Upper lobe of left lung (tissue), 6 donors: ENCODE measurements at regions not wholly inside any gene's neighbourhood (a gene's known extent, or its start where the extent isn't known, plus 50 kb on each side); places are given as distances from the start of the nearest gene placed in this dataset.
"Not testable (repeated sequence)": the region's sequence is repeated elsewhere in the genome, so short reads cannot be mapped to it uniquely, and the experiment has no call there.

Source experiments
- ATAC-seq, 2 donors: fragments of 200-7000 bp; cut with Tn5 transposase; one replicate each; pipeline ENCODE4 v1.9.1; 2022; ENCODE audit warnings: mild to moderate bottlenecking in 2 of 2, moderate library complexity in 2 of 2; ENCODE audit not compliant: low FRiP score in 2 of 2
- DNase-seq, 2 donors: peaks; one replicate each; pipeline ENCODE4 v3.0.0-alpha.2; 2019 to 2020
- H3K27ac ChIP-seq, 4 donors: fragments of 200-600 bp; sonication (generic); one replicate each; pipeline ENCODE4 v1.5.1; 2016 to 2019
- H3K27me3 ChIP-seq, 4 donors: fragments of 200-600 bp; sonication (generic); one replicate each; pipeline ENCODE4 v1.5.1; 2017 to 2019
- H3K36me3 ChIP-seq, 4 donors: fragments of 200-600 bp; sonication (generic); one replicate each; pipeline ENCODE4 v1.5.1; 2016 to 2019
- H3K4me1 ChIP-seq, 4 donors: fragments of 200-600 bp; sonication (generic); one replicate each; pipeline ENCODE4 v1.5.1; 2018 to 2019
- H3K4me3 ChIP-seq, 4 donors: fragments of 200-600 bp; sonication (generic); one replicate each; pipeline ENCODE4 v1.5.1; 2017 to 2019; ENCODE audit warnings: mild to moderate bottlenecking in 2 of 4, moderate library complexity in 1 of 4
- H3K9me3 ChIP-seq, 4 donors: fragments of 200-600 bp; sonication (generic); one replicate each; pipeline ENCODE4 v1.5.1; 2018 to 2019
- EP300 ChIP-seq, 4 donors: sonication (generic); formaldehyde crosslinking; IDR thresholded peaks; one replicate each; pipeline ENCODE4 v1.5.1; 2017; ENCODE audit warnings: antibody characterized with exemption in 4 of 4, control low read depth in 2 of 4
- POLR2A ChIP-seq, 4 donors: fragments of 450-650 bp; IDR thresholded peaks; one replicate each; pipeline ENCODE4 v1.5.1; 2016 to 2017; ENCODE audit warnings: antibody characterized with exemption in 4 of 4, mild to moderate bottlenecking in 2 of 4
- POLR2AphosphoS5 ChIP-seq, 2 donors: sonication (generic); formaldehyde crosslinking; IDR thresholded peaks; one replicate each; pipeline ENCODE4 v1.5.1; 2017; ENCODE audit warnings: antibody characterized with exemption in 2 of 2
- WGBS, 2 donors: methylation state at CpG; one replicate each; pipeline ENCODE4 v1.1.5; 2017 to 2018; 5-methylcytosine and 5-hydroxymethylcytosine counted together
- TF ChIP-seq, protein P1 (sequence below), 6 experiments: fragments of 450-650 bp in 4 of 6; fragments of 200-600 bp in 2 of 6; sonication (generic) in 2 of 6; IDR thresholded peaks; one replicate each; pipeline ENCODE4 v1.5.1; 2016 to 2019; ENCODE audit warnings: antibody characterized with exemption in 6 of 6
- donor health status: DM: no; HTN: no; CAD: no; lungs with moderate emphysema.
- donor health status: DM: no; HTN: yes; CAD: no; lungs with severe emphysema.

GRCh38 chr11:98531576-98531975 is 489.2 kb upstream of the CNTN5 start:
- no peaks in the 10 kb centered on the region for H3K4me1 ChIP-seq
- whole genome bisulfite sequencing, 2 donors, result 71 to 73% methylated on average over 1 of the region's 1 CpG
- no peak for DNase-seq
- no peak overlapping the region for H3K4me3 ChIP-seq
- TF ChIP-seq POLR2A (IDR thresholded peaks at IDR 0.05), result no peak
- TF ChIP-seq, protein P1, sequence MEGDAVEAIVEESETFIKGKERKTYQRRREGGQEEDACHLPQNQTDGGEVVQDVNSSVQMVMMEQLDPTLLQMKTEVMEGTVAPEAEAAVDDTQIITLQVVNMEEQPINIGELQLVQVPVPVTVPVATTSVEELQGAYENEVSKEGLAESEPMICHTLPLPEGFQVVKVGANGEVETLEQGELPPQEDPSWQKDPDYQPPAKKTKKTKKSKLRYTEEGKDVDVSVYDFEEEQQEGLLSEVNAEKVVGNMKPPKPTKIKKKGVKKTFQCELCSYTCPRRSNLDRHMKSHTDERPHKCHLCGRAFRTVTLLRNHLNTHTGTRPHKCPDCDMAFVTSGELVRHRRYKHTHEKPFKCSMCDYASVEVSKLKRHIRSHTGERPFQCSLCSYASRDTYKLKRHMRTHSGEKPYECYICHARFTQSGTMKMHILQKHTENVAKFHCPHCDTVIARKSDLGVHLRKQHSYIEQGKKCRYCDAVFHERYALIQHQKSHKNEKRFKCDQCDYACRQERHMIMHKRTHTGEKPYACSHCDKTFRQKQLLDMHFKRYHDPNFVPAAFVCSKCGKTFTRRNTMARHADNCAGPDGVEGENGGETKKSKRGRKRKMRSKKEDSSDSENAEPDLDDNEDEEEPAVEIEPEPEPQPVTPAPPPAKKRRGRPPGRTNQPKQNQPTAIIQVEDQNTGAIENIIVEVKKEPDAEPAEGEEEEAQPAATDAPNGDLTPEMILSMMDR (IDR thresholded peaks at IDR 0.05), result no peak
- TF ChIP-seq POLR2AphosphoS5 (IDR thresholded peaks at IDR 0.05), result no peak
- TF ChIP-seq EP300 (IDR thresholded peaks at IDR 0.05), result no peak
- no peaks in the 10 kb centered on the region for H3K36me3 ChIP-seq
- H3K27ac ChIP-seq, result no peak overlapping the region
- no peak for ATAC-seq
- no peaks in the 10 kb centered on the region for H3K9me3 ChIP-seq
- no peaks in the 10 kb centered on the region for H3K27me3 ChIP-seq

DNA sequence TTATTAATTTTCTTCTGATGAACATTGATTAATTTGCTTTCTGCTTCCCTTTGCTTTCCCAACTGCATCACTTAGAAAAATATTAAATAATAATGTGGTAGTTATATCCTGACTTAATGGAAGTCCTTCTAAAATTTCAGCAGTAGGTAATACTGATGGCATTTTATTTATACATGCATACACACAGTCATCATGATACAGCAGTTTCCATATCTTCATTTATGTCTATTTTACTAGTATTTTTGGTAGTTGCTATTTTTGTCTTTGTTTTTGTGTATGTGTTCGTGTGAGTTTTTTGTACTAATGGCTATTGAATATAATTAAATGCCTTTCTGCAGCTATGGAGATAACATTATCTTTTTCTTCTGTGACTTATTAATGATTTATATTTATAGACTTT is 484.7 kb upstream of the CNTN5 start:
- ATAC-seq (no peak), DNase-seq (no peak)
- H3K4me3 ChIP-seq, result no peak overlapping the region
- no peaks in the 10 kb centered on the region for H3K9me3 ChIP-seq
- no peaks in the 10 kb centered on the region for H3K4me1 ChIP-seq
- no peak overlapping the region for H3K27ac ChIP-seq
- 57 to 66% methylated on average over 1 of the region's 1 CpG for WGBS, 2 donors
- TF ChIP-seq, protein P1 (IDR thresholded peaks at IDR 0.05), result no peak
- TF ChIP-seq POLR2A (IDR thresholded peaks at IDR 0.05) (no peak), POLR2AphosphoS5 (IDR thresholded peaks at IDR 0.05) (no peak), EP300 (IDR thresholded peaks at IDR 0.05) (no peak)
- H3K36me3 ChIP-seq, result no peaks in the 10 kb centered on the region
- no peaks in the 10 kb centered on the region for H3K27me3 ChIP-seq

GRCh38 chr11:98538358-98538757 is 482.4 kb upstream of the CNTN5 start:
- not testable (repeated sequence) for ATAC-seq, DNase-seq, H3K27ac ChIP-seq, H3K4me1 ChIP-seq, H3K4me3 ChIP-seq, H3K36me3 ChIP-seq, H3K9me3 ChIP-seq, H3K27me3 ChIP-seq
- 86 to 89% methylated on average over 7 of the region's 7 CpGs for WGBS, 2 donors

GRCh38 chr11:98545544-98546175 is 475.1 kb upstream of the CNTN5 start:
- ATAC-seq (no peak), DNase-seq (no peak)
- H3K9me3 ChIP-seq, result no peaks in the 10 kb centered on the region

DNA sequence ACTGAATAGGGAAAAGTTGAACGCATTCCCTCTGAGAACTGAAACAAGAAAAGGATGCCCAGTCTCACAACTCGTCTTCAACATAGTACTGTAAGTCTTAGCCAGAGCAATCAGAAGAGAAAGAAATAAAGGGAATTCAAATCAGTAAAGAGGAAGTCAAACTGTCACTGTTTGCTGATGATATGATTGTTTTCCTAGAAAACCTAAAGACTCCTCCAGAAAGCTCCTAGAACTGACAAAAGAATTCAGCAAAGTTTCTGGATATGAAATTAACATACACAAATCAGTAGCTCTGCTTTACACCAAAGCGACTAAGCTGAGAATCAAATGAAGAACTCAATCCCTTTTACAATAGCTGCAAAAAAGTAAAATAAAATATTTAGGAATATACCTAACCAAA is 471.2 kb upstream of the CNTN5 start:
- no peak overlapping the region for H3K4me3 ChIP-seq
- TF ChIP-seq EP300 (IDR thresholded peaks at IDR 0.05), result no peak
- DNase-seq (no peak), ATAC-seq (no peak)
- no peaks in the 10 kb centered on the region for H3K9me3 ChIP-seq
- no peaks in the 10 kb centered on the region for H3K27me3 ChIP-seq
- 72 to 84% methylated on average over 3 of the region's 3 CpGs for WGBS, 2 donors
- no peaks in the 10 kb centered on the region for H3K36me3 ChIP-seq
- H3K27ac ChIP-seq, result no peak overlapping the region
- H3K4me1 ChIP-seq, result no peaks in the 10 kb centered on the region

More at GRCh38 chr11:98545544-98546175, 475.1 kb upstream of the CNTN5 start:
- Histone ChIP-seq H3K27me3 (no peaks in the 10 kb centered on the region), H3K27ac (no peak overlapping the region), H3K4me1 (no peaks in the 10 kb centered on the region), H3K4me3 (no peak overlapping the region), H3K36me3 (no peaks in the 10 kb centered on the region)
- WGBS, 2 donors, result 79 to 88% methylated on average over 4 to 5 of the region's 5 CpGs
- TF ChIP-seq, protein P1 (IDR thresholded peaks at IDR 0.05), result no peak
- TF ChIP-seq POLR2AphosphoS5 (IDR thresholded peaks at IDR 0.05), result no peak
- no peak for TF ChIP-seq POLR2A (IDR thresholded peaks at IDR 0.05)
- TF ChIP-seq EP300 (IDR thresholded peaks at IDR 0.05), result no peak

DNA sequence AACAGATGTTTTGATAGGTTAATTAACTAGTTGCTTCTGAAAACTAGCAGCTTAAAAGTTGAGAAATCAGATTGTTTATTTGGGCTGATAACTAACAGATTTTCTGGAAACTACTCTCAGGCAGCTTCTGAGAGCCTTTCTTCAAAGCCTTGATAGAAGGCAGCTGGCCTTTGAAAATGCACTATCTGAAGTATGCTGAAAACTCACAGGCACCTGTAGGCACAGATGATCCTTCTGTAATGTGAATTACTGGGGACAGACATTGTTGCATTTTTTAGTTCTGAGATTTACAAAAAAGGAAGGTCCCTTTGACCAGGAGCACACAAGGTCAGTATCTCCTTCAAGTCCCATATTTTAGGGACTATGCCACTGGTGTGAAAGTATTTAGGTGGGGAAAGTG is 460.8 kb upstream of the CNTN5 start:
- no peaks in the 10 kb centered on the region for H3K27me3 ChIP-seq
- no peak overlapping the region for H3K27ac ChIP-seq
- no peaks in the 10 kb centered on the region for H3K9me3 ChIP-seq
- DNase-seq (no peak), ATAC-seq (no peak)
- H3K4me3 ChIP-seq, result no peak overlapping the region
- no peaks in the 10 kb centered on the region for H3K36me3 ChIP-seq
- no peaks in the 10 kb centered on the region for H3K4me1 ChIP-seq
- TF ChIP-seq, protein P1 (IDR thresholded peaks at IDR 0.05), result no peak
- TF ChIP-seq POLR2AphosphoS5 (IDR thresholded peaks at IDR 0.05) (no peak), POLR2A (IDR thresholded peaks at IDR 0.05) (no peak), EP300 (IDR thresholded peaks at IDR 0.05) (no peak)
